Cardiac muscle cell (in vitro differentiated cells and primary cell): ENCODE measurements at regions not wholly inside any gene's neighbourhood (a gene's known extent, or its start where the extent isn't known, plus 50 kb on each side); places are given as distances from the start of the nearest gene placed in this dataset.
"Not testable (repeated sequence)": the region's sequence is repeated elsewhere in the genome, so short reads cannot be mapped to it uniquely, and the experiment has no call there.

ENCODE experiments used
- DNase-seq, 2 donors: peaks; one replicate each; pipeline versions ENCODE4 v3.0.0 to v3.0.0-alpha.2; 2010 to 2017; ENCODE audit warnings: low read depth in 1 of 2, low spot score in 1 of 2
- H3K27ac ChIP-seq: fragments of 200-600 bp; sonication (generic); 2 replicates; pipeline ENCODE4 v1.5.1; 2016
- H3K27me3 ChIP-seq: fragments of 200-600 bp; sonication (generic); 2 replicates; pipeline ENCODE4 v1.6.0; 2016; ENCODE audit warnings: control low read depth
- H3K36me3 ChIP-seq: fragments of 200-600 bp; sonication (generic); 2 replicates; pipeline ENCODE4 v1.5.1; 2016; ENCODE audit warnings: control low read depth
- H3K4me1 ChIP-seq: fragments of 200-600 bp; sonication (generic); 2 replicates; pipeline ENCODE4 v1.8.1; 2017; ENCODE audit warnings: low read depth, mild to moderate bottlenecking, mixed run types
- H3K4me3 ChIP-seq: fragments of 200-600 bp; sonication (generic); 2 replicates; pipeline ENCODE4 v1.5.1; 2016; ENCODE audit warnings: mild to moderate bottlenecking
- H3K9me3 ChIP-seq: fragments of 200-600 bp; sonication (generic); 2 replicates; pipeline ENCODE4 v1.5.1; 2017; ENCODE audit warnings: low read depth, mild to moderate bottlenecking, control low read depth
- CTCF ChIP-seq: IDR thresholded peaks from 2 replicates; pipeline ENCODE4 v1.5.1; 2012; ENCODE audit warnings: low read depth, mild to moderate bottlenecking, low read length

GRCh38 chr5:51802551-51803184 lies 419.4 kb downstream of the ISL1 start:
- TF ChIP-seq CTCF = no peak
- no peaks in the 10 kb centered on the region for H3K36me3 ChIP-seq
- no peak overlapping the region for H3K27ac ChIP-seq
- H3K27me3 ChIP-seq = no peaks in the 10 kb centered on the region
- no peaks in the 10 kb centered on the region for H3K4me1 ChIP-seq
- no peak overlapping the region for H3K4me3 ChIP-seq
- no peak for DNase-seq
- no peaks in the 10 kb centered on the region for H3K9me3 ChIP-seq

- Histone ChIP-seq H3K27me3 (no peaks in the 10 kb centered on the region), H3K4me1 (no peaks in the 10 kb centered on the region), H3K4me3 (no peak overlapping the region), H3K27ac (no peak overlapping the region), H3K36me3 (no peaks in the 10 kb centered on the region), H3K9me3 (no peaks in the 10 kb centered on the region)
- no peak for DNase-seq
- TF ChIP-seq CTCF = no peak
Observed at GRCh38 chr5:51806677-51807076, 423.4 kb downstream of the ISL1 start.

GRCh38 chr5:51810592-51810991 lies 427.3 kb downstream of the ISL1 start:
- DNase-seq = no peak

GRCh38 chr5:51811883-51812471 lies 428.7 kb downstream of the ISL1 start:
- Histone ChIP-seq H3K27me3 (no peaks in the 10 kb centered on the region), H3K4me3 (no peak overlapping the region), H3K9me3 (no peaks in the 10 kb centered on the region), H3K36me3 (no peaks in the 10 kb centered on the region), H3K27ac (no peak overlapping the region), H3K4me1 (peaks cover 3% of the 10 kb centered on the region)
- no peak for TF ChIP-seq CTCF
- no peak for DNase-seq

More at GRCh38 chr5:51810592-51810991, 427.3 kb downstream of the ISL1 start:
- Histone ChIP-seq H3K27ac (no peak overlapping the region), H3K9me3 (no peaks in the 10 kb centered on the region), H3K27me3 (no peaks in the 10 kb centered on the region), H3K4me3 (no peak overlapping the region), H3K36me3 (no peaks in the 10 kb centered on the region), H3K4me1 (peaks cover 3% of the 10 kb centered on the region)
- no peak for TF ChIP-seq CTCF

GRCh38 chr5:51814817-51815216 lies 431.6 kb downstream of the ISL1 start:
- not testable (repeated sequence) for H3K27me3 ChIP-seq, H3K9me3 ChIP-seq, H3K27ac ChIP-seq, H3K4me1 ChIP-seq, DNase-seq, H3K4me3 ChIP-seq, H3K36me3 ChIP-seq

GRCh38 chr5:51816427-51816826 lies 433.2 kb downstream of the ISL1 start:
- Histone ChIP-seq H3K9me3 (no peaks in the 10 kb centered on the region), H3K4me3 (no peak overlapping the region), H3K27ac (no peak overlapping the region), H3K36me3 (no peaks in the 10 kb centered on the region), H3K27me3 (no peaks in the 10 kb centered on the region), H3K4me1 (peaks cover 3% of the 10 kb centered on the region)
- TF ChIP-seq CTCF = no peak
- DNase-seq = no peak
